Upper lobe of right lung (tissue), 1 donor: ENCODE measurements at regions not wholly inside any gene's neighbourhood (a gene's known extent, or its start where the extent isn't known, plus 50 kb on each side); places are given as distances from the start of the nearest gene placed in this dataset.

ENCODE experiments used
- ATAC-seq: fragments of 200-7000 bp; cut with Tn5 transposase; one replicate; pipeline ENCODE4 v1.9.1; 2020; ENCODE audit warnings: mild to moderate bottlenecking, moderate library complexity
- DNase-seq: peaks from one replicate; pipeline ENCODE4 v3.0.0-alpha.2; 2020
- H3K27ac ChIP-seq: fragments of 200-600 bp; one replicate; pipeline ENCODE4 v1.8.0; 2022
- H3K27me3 ChIP-seq: fragments of 200-600 bp; one replicate; pipeline ENCODE4 v1.8.0; 2022; ENCODE audit warnings: mild to moderate bottlenecking
- H3K36me3 ChIP-seq: fragments of 200-600 bp; one replicate; pipeline ENCODE4 v1.8.0; 2022
- H3K4me1 ChIP-seq: fragments of 200-600 bp; one replicate; pipeline ENCODE4 v1.8.0; 2022
- H3K4me3 ChIP-seq: fragments of 200-600 bp; one replicate; pipeline ENCODE4 v1.8.0; 2022; ENCODE audit warnings: mild to moderate bottlenecking
- H3K9me3 ChIP-seq: fragments of 200-600 bp; one replicate; pipeline ENCODE4 v1.8.0; 2022
- CTCF ChIP-seq: fragments of 200-600 bp; IDR thresholded peaks from one replicate; pipeline ENCODE4 v1.8.0; 2022; ENCODE audit warnings: antibody characterized with exemption
- intact Hi-C: fragments of 100-400 bp; cut with DNase I; formaldehyde crosslinking; loops from one replicate; pipeline ENCODE4 v1.11.0; 2022
- donor health status: DM: no; HTN: yes; CAD: no; lungs with severe emphysema.

- intact Hi-C loops, result no loop called here
- ATAC-seq (no peak), DNase-seq (no peak)
- Histone ChIP-seq H3K27ac (no peak overlapping the region), H3K4me1 (no peaks in the 10 kb centered on the region), H3K9me3 (no peaks in the 10 kb centered on the region), H3K36me3 (no peaks in the 10 kb centered on the region), H3K4me3 (no peak overlapping the region), H3K27me3 (no peaks in the 10 kb centered on the region)
- no peak for TF ChIP-seq CTCF
These were observed 550.2 kb downstream of the LMO4 start for GRCh38 chr1:87878873-87879272.

- TF ChIP-seq CTCF, result no peak
- no peaks in the 10 kb centered on the region for H3K27me3 ChIP-seq
- ATAC-seq (no peak), DNase-seq (no peak)
- no peaks in the 10 kb centered on the region for H3K4me1 ChIP-seq
- H3K36me3 ChIP-seq, result no peaks in the 10 kb centered on the region
- H3K27ac ChIP-seq, result no peak overlapping the region
- no peak overlapping the region for H3K4me3 ChIP-seq
- H3K9me3 ChIP-seq, result no peaks in the 10 kb centered on the region
- intact Hi-C loops, result no loop called here
These were observed 551.5 kb downstream of the LMO4 start for GRCh38 chr1:87880098-87880760.

- H3K4me1 ChIP-seq, result no peaks in the 10 kb centered on the region
- ATAC-seq (no peak), DNase-seq (no peak)
- H3K27me3 ChIP-seq, result no peaks in the 10 kb centered on the region
- H3K9me3 ChIP-seq, result no peaks in the 10 kb centered on the region
- H3K36me3 ChIP-seq, result no peaks in the 10 kb centered on the region
- H3K4me3 ChIP-seq, result no peak overlapping the region
- intact Hi-C loops, result no loop called here
- no peak for TF ChIP-seq CTCF
- no peak overlapping the region for H3K27ac ChIP-seq
These were observed 552.1 kb downstream of the LMO4 start for GRCh38 chr1:87880764-87881163.

GRCh38 chr1:87883906-87884305, 555.2 kb downstream of the LMO4 start:
- intact Hi-C loops, result no loop called here
- no peak for ATAC-seq
- H3K27me3 ChIP-seq, result no peaks in the 10 kb centered on the region

GRCh38 chr1:87884581-87884980, 555.9 kb downstream of the LMO4 start:
- Histone ChIP-seq H3K9me3 (no peaks in the 10 kb centered on the region), H3K27me3 (no peaks in the 10 kb centered on the region), H3K36me3 (no peaks in the 10 kb centered on the region), H3K4me3 (no peak overlapping the region), H3K4me1 (no peaks in the 10 kb centered on the region), H3K27ac (no peak overlapping the region)
- DNase-seq (no peak), ATAC-seq (no peak)
- TF ChIP-seq CTCF, result no peak
- intact Hi-C loops, result no loop called here

More at GRCh38 chr1:87883906-87884305, 555.2 kb downstream of the LMO4 start:
- no peak for DNase-seq
- TF ChIP-seq CTCF, result no peak
- H3K27ac ChIP-seq, result no peak overlapping the region
- no peak overlapping the region for H3K4me3 ChIP-seq
- no peaks in the 10 kb centered on the region for H3K9me3 ChIP-seq
- no peaks in the 10 kb centered on the region for H3K4me1 ChIP-seq
- H3K36me3 ChIP-seq, result no peaks in the 10 kb centered on the region
